ENCODE measurements at regions not wholly inside any gene's neighbourhood (a gene's known extent, or its start where the extent isn't known, plus 50 kb on each side); places are given as distances from the start of the nearest gene placed in this dataset.

DNA sequence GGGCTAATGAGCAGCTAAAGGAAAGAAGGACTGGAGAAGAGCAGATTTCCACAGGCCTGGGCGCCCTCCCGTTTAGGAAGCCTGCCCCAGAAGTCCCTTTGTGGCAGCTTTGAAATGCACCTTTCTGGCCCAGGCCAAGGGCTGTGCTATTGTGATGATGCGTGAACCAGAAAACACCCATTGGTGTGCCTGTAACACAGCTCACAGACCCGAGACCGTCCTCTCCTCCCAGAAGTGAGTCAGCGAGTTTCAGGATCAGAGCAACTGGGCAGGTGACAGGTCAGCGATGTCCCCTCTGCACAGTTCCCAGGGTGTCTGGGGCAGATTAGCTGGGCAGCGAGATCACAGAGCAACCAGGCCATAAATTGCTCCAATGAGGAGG, 71.9 kb upstream of the SULF2 start:
- TF ChIP-seq, protein P1, sequence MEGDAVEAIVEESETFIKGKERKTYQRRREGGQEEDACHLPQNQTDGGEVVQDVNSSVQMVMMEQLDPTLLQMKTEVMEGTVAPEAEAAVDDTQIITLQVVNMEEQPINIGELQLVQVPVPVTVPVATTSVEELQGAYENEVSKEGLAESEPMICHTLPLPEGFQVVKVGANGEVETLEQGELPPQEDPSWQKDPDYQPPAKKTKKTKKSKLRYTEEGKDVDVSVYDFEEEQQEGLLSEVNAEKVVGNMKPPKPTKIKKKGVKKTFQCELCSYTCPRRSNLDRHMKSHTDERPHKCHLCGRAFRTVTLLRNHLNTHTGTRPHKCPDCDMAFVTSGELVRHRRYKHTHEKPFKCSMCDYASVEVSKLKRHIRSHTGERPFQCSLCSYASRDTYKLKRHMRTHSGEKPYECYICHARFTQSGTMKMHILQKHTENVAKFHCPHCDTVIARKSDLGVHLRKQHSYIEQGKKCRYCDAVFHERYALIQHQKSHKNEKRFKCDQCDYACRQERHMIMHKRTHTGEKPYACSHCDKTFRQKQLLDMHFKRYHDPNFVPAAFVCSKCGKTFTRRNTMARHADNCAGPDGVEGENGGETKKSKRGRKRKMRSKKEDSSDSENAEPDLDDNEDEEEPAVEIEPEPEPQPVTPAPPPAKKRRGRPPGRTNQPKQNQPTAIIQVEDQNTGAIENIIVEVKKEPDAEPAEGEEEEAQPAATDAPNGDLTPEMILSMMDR (IDR thresholded peaks at IDR 0.05) = no peak
- TF ChIP-seq ZNF263 (CRISPR knock-in tag; IDR thresholded peaks at IDR 0.05; ENCODE audit: low read depth) (no peak), NR1H2 (CRISPR knock-in tag; IDR thresholded peaks at IDR 0.05) (no peak)
